GM19035 (cell line): ENCODE measurements at regions not wholly inside any gene's neighbourhood (a gene's known extent, or its start where the extent isn't known, plus 50 kb on each side); places are given as distances from the start of the nearest gene placed in this dataset.
"Not testable (repeated sequence)": the region's sequence is repeated elsewhere in the genome, so short reads cannot be mapped to it uniquely, and the experiment has no call there.

Experiments used
- ATAC-seq: cut with Tn5 transposase; IDR thresholded peaks from one replicate; pipeline ENCODE4 v1.9.1; 2021; ENCODE audit not compliant: unreplicated experiment

- ATAC-seq, result no peak
Observed at GRCh38 chr10:81200801-81201200, 663.1 kb downstream of the SH2D4B start.

GRCh38 chr10:81207359-81207758 lies 667.6 kb upstream of the NRG3 start:
- ATAC-seq, result not testable (repeated sequence)

GRCh38 chr10:81213370-81213769 lies 661.6 kb upstream of the NRG3 start:
- no peak for ATAC-seq

GRCh38 chr10:81215498-81215897 lies 659.5 kb upstream of the NRG3 start:
- ATAC-seq, result no peak

GRCh38 chr10:81216949-81217348 lies 658.0 kb upstream of the NRG3 start:
- ATAC-seq, result no peak

GRCh38 chr10:81218307-81218706 lies 656.7 kb upstream of the NRG3 start:
- no peak for ATAC-seq

DNA sequence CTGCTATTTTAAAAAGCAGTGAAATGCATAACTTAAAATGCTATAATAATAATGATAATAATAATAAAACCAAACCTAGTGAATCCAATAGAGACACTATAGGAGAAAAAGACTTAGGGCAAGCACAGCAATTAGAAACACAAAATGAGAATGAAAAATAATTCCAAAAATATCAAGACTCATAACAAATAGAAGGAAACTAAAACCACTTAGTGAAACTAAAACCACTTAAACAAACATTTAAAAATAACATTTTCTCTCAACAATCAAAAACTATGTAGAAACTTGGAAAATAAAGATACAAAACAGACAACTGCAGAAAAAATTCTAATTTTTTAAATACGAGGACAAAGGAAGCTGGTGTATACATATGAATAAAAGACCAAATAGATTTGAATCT lies 655.2 kb upstream of the NRG3 start:
- ATAC-seq, result peak; percentile 66

- ATAC-seq, result no peak
Observed at GRCh38 chr10:81248886-81249285, 626.1 kb upstream of the NRG3 start.

DNA sequence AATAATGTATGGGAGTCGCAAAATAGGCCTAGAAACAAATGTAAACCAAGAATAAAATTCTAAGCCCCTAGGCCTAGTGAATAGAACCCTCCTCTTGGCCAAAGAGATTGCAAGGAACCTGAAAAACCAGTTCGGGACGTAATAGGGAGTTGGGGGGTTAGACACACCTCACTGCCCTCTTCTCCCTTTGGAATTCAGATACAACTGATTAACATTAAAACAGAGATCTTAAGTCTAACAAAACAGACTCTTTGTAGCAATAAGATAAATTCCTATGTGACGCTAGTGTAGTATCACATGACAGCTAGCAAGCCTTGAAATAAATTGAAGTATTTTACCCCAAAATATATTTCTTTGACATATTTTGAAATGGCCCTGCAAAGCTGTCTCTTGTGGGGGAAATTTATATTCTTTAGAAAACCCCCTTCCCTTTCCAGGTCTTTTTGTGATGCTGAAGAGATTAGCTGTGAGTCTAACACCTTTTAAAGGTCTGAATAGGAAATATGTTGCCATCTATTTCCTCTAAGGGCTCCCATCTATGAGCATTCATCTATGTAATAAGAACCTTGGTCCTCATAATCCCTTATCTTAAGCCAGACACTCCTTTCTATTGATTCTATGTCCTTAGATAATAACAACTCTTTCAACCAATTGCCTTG lies 623.4 kb upstream of the NRG3 start:
- ATAC-seq, result no peak

- ATAC-seq, result not testable (repeated sequence)
Observed at GRCh38 chr10:81264991-81265390, 610.0 kb upstream of the NRG3 start.

DNA sequence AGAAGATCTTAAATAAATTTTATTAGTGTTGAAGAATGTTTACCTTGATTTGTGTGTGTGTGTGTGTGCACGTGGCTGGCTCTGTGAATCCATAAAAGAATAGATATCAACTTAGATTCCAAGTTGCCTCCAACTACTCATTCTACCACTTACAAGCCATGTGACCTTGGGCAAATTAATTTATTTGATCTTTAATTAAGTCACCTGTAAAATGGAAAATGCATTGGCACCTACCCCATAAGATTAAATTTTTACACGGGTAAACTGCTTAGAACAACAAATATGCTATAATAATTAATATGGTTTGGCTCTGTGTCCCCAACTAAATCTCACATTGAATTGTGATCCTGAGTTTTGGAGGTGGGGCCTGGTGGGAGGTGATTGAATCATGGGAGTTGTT lies 604.9 kb upstream of the NRG3 start:
- ATAC-seq, result no peak

DNA sequence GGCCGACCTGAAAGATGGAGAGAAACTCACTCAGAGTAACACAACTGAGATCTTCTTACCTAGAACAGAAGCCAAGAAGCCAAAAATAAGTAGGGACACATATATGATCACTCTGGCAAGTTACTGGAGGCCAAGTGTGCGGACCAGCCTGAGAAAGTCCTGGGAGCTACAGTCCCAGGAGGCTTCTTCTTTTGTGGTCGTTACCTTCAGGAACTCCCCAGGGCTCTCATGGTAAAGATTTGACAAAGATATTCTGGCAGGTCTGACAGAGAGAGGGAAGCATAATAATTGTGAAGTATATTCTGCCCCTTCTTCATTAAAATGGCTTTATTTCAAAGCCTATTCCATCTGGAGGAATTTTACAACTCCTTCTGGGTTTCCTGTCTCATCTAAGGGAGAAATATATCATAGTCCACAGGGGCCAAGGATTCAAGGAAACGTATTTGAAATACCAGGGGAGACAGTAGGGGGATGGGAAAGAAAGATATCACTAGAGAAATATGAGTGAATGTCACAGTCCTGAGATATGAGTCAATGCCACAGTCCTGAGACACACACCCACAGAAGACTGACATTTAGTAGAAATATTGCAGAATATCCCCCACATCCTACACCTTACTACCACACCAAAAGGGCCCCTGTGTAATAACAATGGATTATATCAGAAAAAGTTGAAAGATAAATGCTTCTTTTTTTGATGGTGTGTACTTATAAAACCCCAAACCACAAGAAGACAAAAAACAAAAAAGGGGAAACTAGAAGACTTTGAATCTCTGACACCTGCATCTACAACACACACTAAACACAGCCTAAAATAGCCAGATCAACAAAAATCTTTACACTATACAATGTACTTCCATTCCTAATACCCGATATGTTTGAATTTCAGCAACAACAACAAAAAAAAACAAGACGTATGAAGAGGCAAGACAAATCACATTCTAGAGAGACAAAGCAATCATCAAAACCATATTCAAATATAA lies 594.2 kb upstream of the NRG3 start:
- no peak for ATAC-seq

DNA sequence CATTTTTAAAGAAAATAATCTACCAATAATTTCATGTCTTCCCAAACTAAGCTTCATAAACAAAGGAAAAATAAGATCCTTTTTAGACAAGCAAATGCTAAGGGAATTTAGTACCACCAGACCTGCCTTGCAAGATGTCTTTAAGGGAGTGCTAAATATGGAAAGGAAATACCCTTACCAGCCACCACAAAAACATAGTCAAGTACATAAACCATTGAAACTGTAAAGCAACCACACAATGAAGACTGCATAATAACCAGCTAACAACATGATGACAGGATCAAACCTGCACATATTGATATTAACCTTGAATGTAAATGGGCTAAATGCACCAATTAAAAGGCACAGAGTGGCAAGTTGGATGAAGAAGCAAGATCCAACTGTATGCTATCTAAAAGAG lies 586.5 kb upstream of the NRG3 start:
- no peak for ATAC-seq

GRCh38 chr10:81297292-81297691 lies 577.7 kb upstream of the NRG3 start:
- ATAC-seq, result no peak

DNA sequence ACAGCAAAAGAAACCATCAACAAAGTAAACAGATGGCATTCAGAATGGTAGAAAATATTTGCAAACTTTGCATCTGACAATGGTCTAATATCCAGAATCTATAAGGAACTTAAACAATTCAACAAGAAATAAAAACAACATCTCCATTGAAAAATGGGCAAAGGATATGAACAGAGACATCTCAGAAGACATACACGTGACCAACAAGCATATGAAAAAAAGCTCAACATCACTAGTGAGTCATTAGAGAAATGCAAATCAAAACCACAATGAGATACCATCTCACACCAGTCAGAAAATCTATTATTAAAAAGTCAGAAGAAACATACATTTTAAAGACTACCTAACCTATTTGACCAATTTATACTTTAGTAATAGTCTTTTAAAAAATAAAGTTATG lies 571.3 kb upstream of the NRG3 start:
- ATAC-seq, result no peak

GRCh38 chr10:81306971-81307782 lies 567.8 kb upstream of the NRG3 start:
- ATAC-seq, result no peak

DNA sequence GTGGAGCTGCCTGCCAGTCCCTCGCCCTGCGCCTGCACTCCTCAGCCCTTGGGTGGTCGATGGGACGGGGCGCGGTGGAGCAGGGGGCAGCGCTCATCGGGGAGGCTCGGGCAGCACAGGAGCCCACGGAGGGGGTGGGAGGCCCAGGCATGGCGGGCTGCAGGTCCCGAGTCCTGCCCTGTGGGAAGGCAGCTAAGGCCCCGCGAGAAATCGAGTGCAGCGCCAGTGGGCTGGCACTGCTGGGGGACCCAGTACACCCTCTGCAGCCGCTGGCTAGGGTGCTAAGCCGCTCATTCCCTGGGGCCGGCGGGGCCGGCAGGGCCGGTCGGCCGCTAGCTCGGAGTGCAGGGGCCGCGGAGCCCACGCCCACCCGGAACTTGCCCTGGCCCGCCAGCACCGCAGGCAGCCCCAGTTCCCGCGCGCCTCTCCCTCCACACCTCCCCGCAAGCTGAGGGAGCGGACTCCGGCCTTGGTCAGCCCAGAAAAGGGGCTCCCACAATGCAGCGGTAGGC lies 565.9 kb upstream of the NRG3 start:
- ATAC-seq, result no peak

GRCh38 chr10:81314471-81314870 lies 560.5 kb upstream of the NRG3 start:
- no peak for ATAC-seq

DNA sequence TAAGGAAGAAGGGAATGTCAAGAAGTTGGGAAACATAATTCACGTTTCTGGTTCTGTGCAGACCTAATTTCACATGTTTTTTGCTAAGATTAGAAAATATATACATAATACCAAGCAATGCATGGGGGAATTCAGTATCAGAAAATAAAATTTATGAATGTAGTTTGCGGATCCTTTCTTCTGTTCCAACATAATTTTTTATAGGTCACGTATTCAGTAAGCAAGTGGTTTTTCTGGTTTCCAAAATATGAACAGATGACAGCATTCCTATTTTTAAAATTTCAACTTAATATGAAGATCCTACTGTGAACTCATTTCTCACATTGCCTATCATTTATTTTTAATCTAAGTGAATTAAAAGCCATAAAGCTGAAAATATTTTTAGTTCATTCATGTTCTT lies 560.0 kb upstream of the NRG3 start:
- no peak for ATAC-seq

DNA sequence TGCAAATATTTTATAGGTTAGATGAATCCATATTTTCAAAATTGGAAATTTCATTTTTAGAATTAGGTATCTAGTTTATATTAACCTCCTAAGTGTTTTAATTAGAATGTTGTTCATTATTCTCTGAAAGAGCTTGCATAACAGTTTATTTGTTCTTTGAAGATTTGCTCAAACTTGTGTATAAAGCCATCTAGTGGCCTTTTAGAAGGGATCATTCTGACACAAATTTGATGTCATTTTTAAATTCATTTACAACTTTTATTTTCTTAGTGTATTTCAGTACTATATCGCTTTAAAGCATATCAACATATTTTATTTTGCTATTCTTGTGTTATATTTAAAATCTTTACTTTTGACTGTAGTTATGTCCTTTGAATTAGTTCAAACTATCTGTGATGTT lies 527.0 kb upstream of the NRG3 start:
- ATAC-seq, result no peak

DNA sequence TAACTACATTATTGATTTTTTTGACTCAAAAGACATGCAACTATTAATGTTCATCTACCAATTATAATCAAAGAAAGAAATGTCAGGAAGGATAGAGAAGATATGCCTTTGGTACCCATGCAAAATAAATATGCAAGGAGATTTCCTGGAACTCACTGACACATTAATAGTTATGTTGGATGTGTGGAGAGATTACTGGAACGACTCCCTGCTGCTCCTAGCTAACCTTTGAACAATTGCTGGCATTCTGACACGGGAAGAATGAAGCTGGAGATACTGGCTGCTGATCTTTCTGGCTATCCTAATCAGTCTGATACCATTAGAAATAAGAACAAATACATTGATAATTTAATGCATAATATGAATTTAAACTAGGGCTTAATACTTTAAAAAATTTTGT lies 507.9 kb upstream of the NRG3 start:
- no peak for ATAC-seq
